ENCODE measurements at regions not wholly inside any gene's neighbourhood (a gene's known extent, or its start where the extent isn't known, plus 50 kb on each side); places are given as distances from the start of the nearest gene placed in this dataset.

DNA sequence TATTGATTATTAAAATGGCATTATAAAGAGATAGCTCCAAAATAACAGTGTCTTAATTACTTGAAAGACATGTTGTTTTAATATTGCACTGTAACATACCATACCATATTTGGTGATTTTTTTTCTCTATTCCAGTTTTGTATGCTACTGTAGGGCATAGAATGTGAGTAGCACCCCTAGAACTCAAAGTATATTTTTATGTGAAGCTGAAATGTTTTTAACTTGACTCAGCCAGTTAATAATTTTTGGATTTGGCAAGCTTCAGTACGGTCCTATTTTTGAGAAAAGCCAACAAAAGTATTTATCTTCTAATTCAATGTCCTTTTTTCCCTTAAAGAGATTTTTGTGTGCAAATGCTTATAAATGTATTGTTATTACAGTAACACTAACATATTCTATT, 593.8 kb downstream of the USP25 start:
- no peak overlapping the region for H3K4me3 ChIP-seq (ENCODE audit: low read length)
- Mint-ChIP-seq H3K4me3 (no peak overlapping the region), H3K27ac (no peak overlapping the region), H3K4me1 (no peaks in the 10 kb centered on the region), H3K27me3 (peaks cover 0 to 3% of the 10 kb centered on the region in 2 donors), H3K36me3 (no peaks in the 10 kb centered on the region), H3K9me3 (no peaks in the 10 kb centered on the region)
- CTCF ChIA-PET = no interaction called here
- H3K36me3 ChIP-seq (ENCODE audit: insufficient read depth, low read length) = no peaks in the 10 kb centered on the region
- H3K4me1 ChIP-seq (ENCODE audit: insufficient read depth, low read length) = no peaks in the 10 kb centered on the region
- no peak for DNase-seq
- POLR2A ChIA-PET = no interaction called here
- H3K27me3 ChIP-seq (ENCODE audit: insufficient read depth, low read length, poor library complexity, severe bottlenecking) = no peaks in the 10 kb centered on the region
- H3K27ac ChIP-seq (ENCODE audit: low read depth, low read length) = no peak overlapping the region
- no peaks in the 10 kb centered on the region for H3K9me3 ChIP-seq (ENCODE audit: low read length)

DNA sequence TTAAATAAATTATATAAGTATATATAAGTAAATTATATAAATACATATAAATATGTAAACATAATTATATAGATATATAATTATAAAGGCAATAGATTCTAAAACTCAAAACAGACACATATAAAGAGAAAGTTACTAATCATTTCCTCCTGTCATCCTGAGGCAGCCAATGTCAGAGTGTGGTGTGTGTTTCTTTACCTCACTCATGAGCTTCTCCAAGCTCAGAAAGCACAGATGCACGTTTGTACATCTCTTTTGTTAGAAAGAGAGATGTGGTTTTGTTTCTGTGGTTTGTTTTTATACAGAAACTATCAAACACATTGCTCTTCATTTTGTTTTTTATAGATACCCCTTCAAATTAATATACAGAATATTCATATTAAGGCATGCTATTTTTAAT, 594.8 kb downstream of the USP25 start:
- no peak overlapping the region for H3K4me3 ChIP-seq (ENCODE audit: low read length)
- Mint-ChIP-seq H3K9me3 (no peaks in the 10 kb centered on the region), H3K4me3 (no peak overlapping the region), H3K4me1 (no peaks in the 10 kb centered on the region), H3K36me3 (no peaks in the 10 kb centered on the region), H3K27ac (no peak overlapping the region), H3K27me3 (peaks cover 0 to 3% of the 10 kb centered on the region in 2 donors)
- H3K36me3 ChIP-seq (ENCODE audit: insufficient read depth, low read length) = no peaks in the 10 kb centered on the region
- no peak overlapping the region for H3K27ac ChIP-seq (ENCODE audit: low read depth, low read length)
- no peaks in the 10 kb centered on the region for H3K9me3 ChIP-seq (ENCODE audit: low read length)
- no peaks in the 10 kb centered on the region for H3K4me1 ChIP-seq (ENCODE audit: insufficient read depth, low read length)
- H3K27me3 ChIP-seq (ENCODE audit: insufficient read depth, low read length, poor library complexity, severe bottlenecking) = no peaks in the 10 kb centered on the region
- CTCF ChIA-PET = no interaction called here
- POLR2A ChIA-PET = no interaction called here
- no peak for DNase-seq

DNA sequence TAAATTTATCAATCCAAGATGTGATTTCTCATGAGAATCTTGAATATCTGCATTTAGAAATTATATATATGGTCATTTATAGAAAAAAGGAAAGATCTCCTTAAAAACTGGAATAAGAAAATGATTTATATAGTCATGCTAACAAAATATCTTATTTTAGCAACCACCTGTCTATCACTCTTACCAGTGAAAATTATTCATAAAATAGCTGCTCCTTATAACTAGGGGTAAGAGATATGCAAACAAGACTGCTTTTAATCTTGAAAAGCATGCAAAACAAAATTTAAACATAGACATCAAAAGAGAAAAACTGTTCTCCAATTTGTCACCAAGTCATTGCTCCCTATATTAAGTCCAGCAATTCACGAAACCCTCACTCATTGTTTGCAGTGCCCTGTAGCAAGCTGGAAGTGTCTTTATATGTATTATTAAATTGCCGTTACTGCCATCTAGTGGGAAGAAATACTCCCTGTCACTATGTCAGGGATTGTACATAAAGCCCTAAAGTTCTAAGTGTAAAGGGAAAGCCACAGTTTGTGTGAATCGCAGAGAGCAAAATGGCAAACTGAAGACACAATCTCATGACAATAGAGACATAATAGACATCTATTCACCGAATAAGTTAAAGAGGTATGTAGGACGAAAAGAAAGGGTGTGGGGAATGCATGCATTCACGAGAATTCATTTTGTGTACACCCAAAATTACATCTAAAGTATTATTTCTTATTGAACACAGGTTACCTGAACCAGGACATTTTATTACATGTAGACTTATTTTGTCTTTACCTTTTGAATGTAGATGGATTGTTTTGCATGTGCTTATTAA, 600.5 kb downstream of the USP25 start:
- Histone ChIP-seq H3K36me3 (ENCODE audit: insufficient read depth, low read length) (no peaks in the 10 kb centered on the region), H3K27me3 (ENCODE audit: insufficient read depth, low read length, poor library complexity, severe bottlenecking) (no peaks in the 10 kb centered on the region), H3K27ac (ENCODE audit: low read depth, low read length) (no peak overlapping the region), H3K4me1 (ENCODE audit: insufficient read depth, low read length) (no peaks in the 10 kb centered on the region), H3K4me3 (ENCODE audit: low read length) (no peak overlapping the region), H3K9me3 (ENCODE audit: low read length) (no peaks in the 10 kb centered on the region)
- ChIA-PET POLR2A (no interaction called here), CTCF (interaction anchor here (1.0 kb wide), 1 partner anchor 20 kb away, joined by 3 read pairs; no protein-coding TSS in a partner anchor)
- Mint-ChIP-seq H3K36me3 (no peaks in the 10 kb centered on the region), H3K9me3 (no peaks in the 10 kb centered on the region), H3K4me3 (no peak overlapping the region), H3K4me1 (no peaks in the 10 kb centered on the region), H3K27me3 (no peaks in the 10 kb centered on the region), H3K27ac (no peak overlapping the region)
- DNase-seq = peak in 1 of 5 donors; percentile 13

DNA sequence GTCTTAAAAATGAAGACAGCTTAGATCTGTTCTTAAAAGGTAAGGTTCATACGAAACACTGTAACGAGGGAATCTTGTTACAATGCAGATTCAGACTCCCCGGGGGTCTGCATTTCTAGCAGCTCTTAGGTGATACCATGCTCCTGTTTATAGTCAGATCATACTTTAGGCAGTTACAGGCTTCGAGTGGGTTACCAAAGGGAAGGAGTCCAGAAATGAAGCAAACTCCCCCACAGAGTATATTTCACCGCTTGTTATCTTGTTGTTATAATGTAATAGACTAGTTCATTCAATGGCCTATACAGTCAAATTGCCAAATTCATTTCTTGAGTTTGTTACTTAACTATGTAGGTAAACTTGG, 601.1 kb downstream of the USP25 start:
- ChIA-PET POLR2A (no interaction called here), CTCF (no interaction called here)
- H3K27me3 Mint-ChIP-seq = no peaks in the 10 kb centered on the region

DNA sequence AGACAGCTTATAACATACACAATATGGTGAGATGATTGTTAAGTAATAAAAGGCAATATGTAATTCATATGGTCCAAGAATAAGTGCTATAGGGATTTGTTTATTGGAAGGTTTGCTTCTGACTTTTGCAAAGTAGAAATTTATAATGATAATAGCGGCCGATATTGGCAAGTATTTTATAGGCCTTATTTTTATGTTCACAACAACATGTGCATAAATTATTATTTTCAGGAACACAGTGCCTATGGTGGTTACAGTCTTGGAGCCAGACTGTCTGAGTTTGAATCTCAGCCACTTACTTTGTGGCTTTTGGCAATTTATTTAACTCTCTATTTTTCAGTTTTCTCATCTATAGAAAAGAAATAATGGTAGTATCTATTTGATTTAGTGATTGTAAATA, 607.5 kb downstream of the USP25 start:
- Mint-ChIP-seq H3K36me3 (no peaks in the 10 kb centered on the region), H3K27ac (no peak overlapping the region), H3K4me3 (no peak overlapping the region), H3K9me3 (peaks cover 0 to 2% (median 0%) of the 10 kb centered on the region in 5 donors), H3K27me3 (no peaks in the 10 kb centered on the region), H3K4me1 (no peaks in the 10 kb centered on the region)
- no peaks in the 10 kb centered on the region for H3K9me3 ChIP-seq (ENCODE audit: low read length)
- DNase-seq = no peak
- no peaks in the 10 kb centered on the region for H3K36me3 ChIP-seq (ENCODE audit: insufficient read depth, low read length)
- H3K27ac ChIP-seq (ENCODE audit: low read depth, low read length) = no peak overlapping the region
- no peak overlapping the region for H3K4me3 ChIP-seq (ENCODE audit: low read length)
- no peaks in the 10 kb centered on the region for H3K27me3 ChIP-seq (ENCODE audit: insufficient read depth, low read length, poor library complexity, severe bottlenecking)
- ChIA-PET CTCF (interaction anchor here (1.0 kb wide), 1 partner anchor 10 kb away, joined by 3 read pairs; no protein-coding TSS in a partner anchor), POLR2A (no interaction called here)
- H3K4me1 ChIP-seq (ENCODE audit: insufficient read depth, low read length) = no peaks in the 10 kb centered on the region

More for the DNA sequence above, 601.1 kb downstream of the USP25 start:
- Mint-ChIP-seq H3K9me3 (no peaks in the 10 kb centered on the region), H3K4me3 (no peak overlapping the region), H3K4me1 (no peaks in the 10 kb centered on the region), H3K36me3 (no peaks in the 10 kb centered on the region), H3K27ac (no peak overlapping the region)
- no peaks in the 10 kb centered on the region for H3K27me3 ChIP-seq (ENCODE audit: insufficient read depth, low read length, poor library complexity, severe bottlenecking)
- no peaks in the 10 kb centered on the region for H3K36me3 ChIP-seq (ENCODE audit: insufficient read depth, low read length)
- H3K27ac ChIP-seq (ENCODE audit: low read depth, low read length) = no peak overlapping the region
- DNase-seq = no peak
- no peak overlapping the region for H3K4me3 ChIP-seq (ENCODE audit: low read length)
- H3K9me3 ChIP-seq (ENCODE audit: low read length) = no peaks in the 10 kb centered on the region
- no peaks in the 10 kb centered on the region for H3K4me1 ChIP-seq (ENCODE audit: insufficient read depth, low read length)

DNA sequence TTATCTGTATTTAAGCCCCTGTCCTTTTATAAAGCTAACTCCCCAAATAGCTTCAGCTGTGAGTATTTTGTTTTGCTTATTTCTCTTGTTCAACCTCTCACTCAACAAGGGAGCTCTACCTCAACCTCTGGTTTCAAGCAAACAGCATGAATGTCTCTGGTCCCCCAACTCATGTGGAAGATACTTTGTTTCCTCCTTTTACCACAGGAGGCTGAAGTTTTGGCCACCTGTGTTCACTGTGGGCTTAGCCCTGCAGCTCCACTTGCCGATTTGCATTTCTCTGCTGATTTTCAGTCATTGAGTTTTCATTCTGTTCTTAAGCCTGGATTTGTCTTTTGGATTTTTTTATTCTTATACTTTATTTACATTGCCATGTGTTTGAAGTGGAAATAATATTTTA, 613.1 kb downstream of the USP25 start:
- H3K27ac ChIP-seq (ENCODE audit: low read depth, low read length) = no peak overlapping the region
- no peaks in the 10 kb centered on the region for H3K4me1 ChIP-seq (ENCODE audit: insufficient read depth, low read length)
- no peak overlapping the region for H3K4me3 Mint-ChIP-seq
- no peaks in the 10 kb centered on the region for H3K36me3 Mint-ChIP-seq
- no peaks in the 10 kb centered on the region for H3K9me3 ChIP-seq (ENCODE audit: low read length)
- ChIA-PET CTCF (no interaction called here), POLR2A (no interaction called here)
- H3K9me3 Mint-ChIP-seq = no peaks in the 10 kb centered on the region
- H3K36me3 ChIP-seq (ENCODE audit: insufficient read depth, low read length) = no peaks in the 10 kb centered on the region
- no peak overlapping the region for H3K27ac Mint-ChIP-seq
- DNase-seq = no peak
- no peaks in the 10 kb centered on the region for H3K27me3 Mint-ChIP-seq
- H3K4me3 ChIP-seq (ENCODE audit: low read length) = no peak overlapping the region
- H3K4me1 Mint-ChIP-seq = no peaks in the 10 kb centered on the region
- no peaks in the 10 kb centered on the region for H3K27me3 ChIP-seq (ENCODE audit: insufficient read depth, low read length, poor library complexity, severe bottlenecking)

DNA sequence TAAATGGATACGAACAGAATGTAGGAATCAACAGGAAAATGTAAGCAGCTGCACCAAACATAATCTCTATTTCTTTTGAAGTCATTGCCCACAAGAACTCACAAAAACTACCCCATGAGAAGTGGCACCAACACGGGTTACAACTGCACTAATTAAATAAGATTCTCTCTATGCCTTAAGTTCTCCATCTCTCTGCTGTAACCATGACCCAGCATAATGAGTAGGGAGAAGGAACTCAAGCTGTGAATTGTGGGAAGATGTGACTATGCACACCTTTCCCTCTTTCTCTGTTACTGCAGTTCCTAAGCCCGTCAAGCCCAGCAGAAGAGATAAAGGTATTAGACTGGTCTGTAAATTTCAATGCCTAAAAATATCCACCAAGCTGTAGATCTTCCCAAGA, 614.0 kb downstream of the USP25 start:
- H3K27me3 Mint-ChIP-seq = no peaks in the 10 kb centered on the region
- Histone ChIP-seq H3K9me3 (ENCODE audit: low read length) (no peaks in the 10 kb centered on the region), H3K4me3 (ENCODE audit: low read length) (no peak overlapping the region), H3K27ac (ENCODE audit: low read depth, low read length) (no peak overlapping the region), H3K4me1 (ENCODE audit: insufficient read depth, low read length) (no peaks in the 10 kb centered on the region), H3K27me3 (ENCODE audit: insufficient read depth, low read length, poor library complexity, severe bottlenecking) (no peaks in the 10 kb centered on the region), H3K36me3 (ENCODE audit: insufficient read depth, low read length) (no peaks in the 10 kb centered on the region)
- ChIA-PET CTCF (no interaction called here), POLR2A (no interaction called here)
- H3K27ac Mint-ChIP-seq = no peak overlapping the region
- DNase-seq = no peak
- no peaks in the 10 kb centered on the region for H3K9me3 Mint-ChIP-seq
- H3K4me1 Mint-ChIP-seq = no peaks in the 10 kb centered on the region
- H3K36me3 Mint-ChIP-seq = no peaks in the 10 kb centered on the region
- no peak overlapping the region for H3K4me3 Mint-ChIP-seq

DNA sequence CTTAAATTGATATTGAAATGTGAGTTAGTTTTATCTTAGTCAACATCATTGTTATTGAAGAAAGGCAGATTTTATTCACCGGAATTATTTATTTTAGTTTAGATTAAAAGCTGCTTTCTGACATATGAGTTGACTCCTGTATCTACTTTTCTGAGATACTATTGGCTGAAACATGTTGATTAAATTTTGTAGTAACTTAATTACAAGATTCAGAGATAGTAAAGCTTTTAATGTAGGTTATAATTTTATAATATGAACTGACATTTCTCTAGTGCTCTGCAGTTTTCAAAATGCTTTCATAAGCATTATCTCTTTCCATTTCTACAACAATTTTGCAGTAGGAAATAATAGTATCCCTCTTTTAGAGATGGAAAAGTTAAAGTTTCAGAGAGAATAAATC, 616.0 kb downstream of the USP25 start:
- POLR2A ChIA-PET = no interaction called here
- H3K4me3 ChIP-seq (ENCODE audit: low read length) = no peak overlapping the region
- Mint-ChIP-seq H3K27ac (no peak overlapping the region), H3K27me3 (no peaks in the 10 kb centered on the region), H3K9me3 (no peaks in the 10 kb centered on the region), H3K36me3 (no peaks in the 10 kb centered on the region), H3K4me1 (no peaks in the 10 kb centered on the region), H3K4me3 (no peak overlapping the region)
- no peaks in the 10 kb centered on the region for H3K9me3 ChIP-seq (ENCODE audit: low read length)
- no peaks in the 10 kb centered on the region for H3K4me1 ChIP-seq (ENCODE audit: insufficient read depth, low read length)
- H3K27me3 ChIP-seq (ENCODE audit: insufficient read depth, low read length, poor library complexity, severe bottlenecking) = no peaks in the 10 kb centered on the region
- DNase-seq = no peak
- no peak overlapping the region for H3K27ac ChIP-seq (ENCODE audit: low read depth, low read length)
- H3K36me3 ChIP-seq (ENCODE audit: insufficient read depth, low read length) = no peaks in the 10 kb centered on the region
- CTCF ChIA-PET = no interaction called here

All from CD8-positive, alpha-beta memory T cell (primary cell).